Endothelial cell (in vitro differentiated cells): ENCODE measurements at regions not wholly inside any gene's neighbourhood (a gene's known extent, or its start where the extent isn't known, plus 50 kb on each side); places are given as distances from the start of the nearest gene placed in this dataset.

ENCODE experiments used
- DNase-seq: peaks from one replicate; pipeline ENCODE4 v3.0.0; 2021; ENCODE audit warnings: low spot score
- H3K27ac Mint-ChIP-seq: one replicate; pipeline ENCODE4 v1.8.0; 2021; ENCODE audit warnings: mixed read lengths, inconsistent platforms; ENCODE audit not compliant: unreplicated experiment
- H3K27me3 Mint-ChIP-seq: one replicate; pipeline ENCODE4 v1.8.0; 2021; ENCODE audit warnings: mild to moderate bottlenecking, moderate library complexity, mixed read lengths, inconsistent platforms; ENCODE audit not compliant: unreplicated experiment
- H3K36me3 Mint-ChIP-seq: one replicate; pipeline ENCODE4 v1.8.0; 2021; ENCODE audit warnings: mild to moderate bottlenecking, low read depth, mixed read lengths, inconsistent platforms; ENCODE audit not compliant: unreplicated experiment
- H3K4me1 Mint-ChIP-seq: one replicate; pipeline ENCODE4 v1.8.0; 2021; ENCODE audit warnings: mild to moderate bottlenecking, mixed read lengths, inconsistent platforms; ENCODE audit not compliant: unreplicated experiment
- H3K4me3 Mint-ChIP-seq: one replicate; pipeline ENCODE4 v1.8.0; 2021; ENCODE audit warnings: mild to moderate bottlenecking, mixed read lengths, inconsistent platforms; ENCODE audit not compliant: unreplicated experiment
- H3K9me3 Mint-ChIP-seq: one replicate; pipeline ENCODE4 v1.8.0; 2021; ENCODE audit warnings: mixed read lengths, inconsistent platforms; ENCODE audit not compliant: unreplicated experiment
- CTCF ChIP-seq: fragments of 200-600 bp; sonication (generic); IDR thresholded peaks from one replicate; pipeline ENCODE4 v1.5.0; 2021; ENCODE audit warnings: antibody characterized with exemption; ENCODE audit not compliant: unreplicated experiment

DNA sequence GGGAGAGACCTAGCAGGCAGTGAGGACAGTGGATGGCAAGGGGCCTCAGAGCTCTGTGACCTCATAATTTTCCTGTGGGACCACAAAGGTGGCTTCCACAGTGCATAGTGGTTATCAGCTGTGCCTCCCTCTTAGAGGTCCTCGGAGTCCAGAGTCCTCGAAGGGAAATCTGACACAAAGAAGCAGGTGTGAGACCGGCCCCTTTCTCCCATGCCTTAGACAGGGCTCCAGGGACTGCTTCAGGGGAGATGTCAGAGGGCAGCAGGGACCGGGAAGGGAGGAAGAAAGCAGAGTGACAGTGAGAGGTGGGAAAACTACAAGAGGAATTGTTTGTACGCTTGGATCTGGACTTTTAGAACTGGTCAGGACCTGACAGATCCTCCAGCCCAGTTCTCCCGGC, 66.3 kb downstream of the BAMBI start:
- H3K27ac Mint-ChIP-seq: no peak overlapping the region
- H3K4me1 Mint-ChIP-seq: no peaks in the 10 kb centered on the region
- peaks cover under 1% of the 10 kb centered on the region for H3K27me3 Mint-ChIP-seq
- H3K36me3 Mint-ChIP-seq: peaks cover under 1% of the 10 kb centered on the region
- TF ChIP-seq CTCF: no peak
- H3K9me3 Mint-ChIP-seq: no peaks in the 10 kb centered on the region
- DNase-seq: no peak
- no peak overlapping the region for H3K4me3 Mint-ChIP-seq

DNA sequence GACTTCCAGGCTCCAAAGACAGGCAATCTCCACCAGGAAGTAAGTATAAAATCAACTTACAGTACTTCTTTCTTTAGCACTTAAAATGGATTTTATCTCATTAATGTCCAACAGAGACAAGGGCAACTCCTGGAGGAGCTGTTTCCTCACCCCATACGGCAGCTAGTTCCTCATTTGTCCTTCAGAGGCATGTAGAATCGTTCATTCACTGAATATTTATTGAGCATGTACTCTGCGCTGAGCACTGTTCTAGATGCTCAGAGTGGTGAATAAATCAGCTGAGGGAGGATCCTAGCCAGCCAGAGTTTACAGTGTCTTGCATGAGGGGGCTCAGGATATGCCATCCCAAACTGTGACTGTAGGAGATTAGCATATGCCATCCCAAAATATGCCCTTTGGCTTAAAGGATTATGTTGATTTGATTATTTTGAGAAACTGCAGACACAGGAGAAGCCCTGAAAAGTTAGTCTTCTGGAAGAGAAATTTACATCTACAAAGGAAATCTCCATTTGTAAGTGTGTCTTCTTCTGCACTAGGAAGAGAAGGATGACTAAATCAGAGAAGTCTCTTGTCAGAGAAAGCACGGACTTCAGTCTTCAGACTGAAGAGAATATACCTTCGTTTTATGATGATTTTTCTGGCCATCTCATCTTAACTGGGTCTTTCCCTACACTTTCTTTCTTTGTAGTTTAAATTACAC, 66.9 kb downstream of the BAMBI start:
- H3K27me3 Mint-ChIP-seq: no peaks in the 10 kb centered on the region

DNA sequence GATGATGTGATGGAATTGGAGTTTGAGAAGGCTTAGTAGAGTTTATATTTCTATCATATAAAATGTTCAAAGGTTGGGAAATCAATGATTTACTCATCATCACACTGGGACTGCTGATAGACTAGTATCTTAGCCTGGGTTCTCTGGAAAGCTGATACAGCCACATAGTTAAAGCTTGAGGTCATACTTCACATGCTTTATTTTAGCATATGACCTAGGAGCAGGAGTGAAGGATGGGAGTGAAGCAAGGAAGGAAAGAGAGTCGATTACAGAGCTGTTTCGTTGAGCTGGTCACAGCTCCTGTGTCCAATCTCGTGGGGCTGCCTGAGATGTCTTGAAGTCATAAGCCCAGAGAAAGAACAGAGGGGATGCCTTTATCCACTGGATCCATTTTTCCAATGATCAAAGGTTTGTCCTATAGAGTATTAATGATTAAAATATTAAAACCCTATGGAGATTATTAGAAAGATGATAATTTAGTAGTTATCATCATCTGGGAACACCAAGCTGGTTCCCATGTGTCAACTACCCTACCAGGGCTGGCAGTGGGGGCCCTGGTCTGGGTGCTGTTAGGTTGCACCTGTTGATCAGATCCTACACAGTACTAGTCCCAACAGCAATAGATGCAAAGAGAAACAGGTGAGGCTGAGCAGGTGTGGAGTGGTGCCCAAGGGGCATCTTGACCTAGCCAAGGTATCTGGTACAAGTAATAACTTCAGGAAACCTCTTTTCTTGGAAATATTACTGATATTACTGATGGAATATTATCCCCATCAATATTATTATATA, 77.8 kb downstream of the BAMBI start:
- H3K9me3 Mint-ChIP-seq: no peaks in the 10 kb centered on the region
- DNase-seq: no peak
- TF ChIP-seq CTCF: no peak
- H3K36me3 Mint-ChIP-seq: no peaks in the 10 kb centered on the region
- H3K27me3 Mint-ChIP-seq: peaks cover 3% of the 10 kb centered on the region
- no peaks in the 10 kb centered on the region for H3K4me1 Mint-ChIP-seq
- H3K27ac Mint-ChIP-seq: no peak overlapping the region
- no peak overlapping the region for H3K4me3 Mint-ChIP-seq

More for the DNA sequence above, 66.9 kb downstream of the BAMBI start:
- TF ChIP-seq CTCF: no peak
- no peaks in the 10 kb centered on the region for H3K36me3 Mint-ChIP-seq
- no peak overlapping the region for H3K27ac Mint-ChIP-seq
- no peaks in the 10 kb centered on the region for H3K4me1 Mint-ChIP-seq
- no peaks in the 10 kb centered on the region for H3K9me3 Mint-ChIP-seq
- DNase-seq: no peak
- no peak overlapping the region for H3K4me3 Mint-ChIP-seq

GRCh38 chr10:28761084-28761846, 83.9 kb downstream of the BAMBI start:
- no peak for TF ChIP-seq CTCF
- no peak for DNase-seq
- no peaks in the 10 kb centered on the region for H3K9me3 Mint-ChIP-seq
- no peak overlapping the region for H3K27ac Mint-ChIP-seq
- no peaks in the 10 kb centered on the region for H3K27me3 Mint-ChIP-seq
- no peaks in the 10 kb centered on the region for H3K4me1 Mint-ChIP-seq
- no peak overlapping the region for H3K4me3 Mint-ChIP-seq
- H3K36me3 Mint-ChIP-seq: no peaks in the 10 kb centered on the region
